Caco-2 (cell line): ENCODE measurements at regions not wholly inside any gene's neighbourhood (a gene's known extent, or its start where the extent isn't known, plus 50 kb on each side); places are given as distances from the start of the nearest gene placed in this dataset.

Source experiments
- BruUV-seq: library from RNA; stranded (reverse); fragments of 400-500 nt; replicated peaks from 2 replicates; lab custom pipeline; 2021; lab: Mats Ljungman, UMichigan
- CTCF ChIA-PET: fragments of 300-600 bp; sonication (Branson Sonifier 250); formaldehyde crosslinking; loops from one replicate; lab custom pipeline; 2022; ENCODE audit warnings: antibody characterized with exemption; lab: Charles Lee
- POLR2A ChIA-PET: fragments of 300-600 bp; sonication (Branson Sonifier 250); formaldehyde crosslinking; loops from one replicate; lab custom pipeline; 2022; ENCODE audit warnings: antibody characterized with exemption; lab: Charles Lee
- DNase-seq, 2 experiments: peaks; one replicate each; pipeline versions ENCODE4 v3.0.0 to v3.0.0-alpha.2; 2020 to 2022
- H3K27me3 ChIP-seq: replicated peaks from 2 replicates; pipeline ENCODE4 v1.6.0; 2011; ENCODE audit warnings: low read length; ENCODE audit not compliant: control insufficient read depth, insufficient read depth
- H3K36me3 ChIP-seq: 2 replicates; pipeline ENCODE4 v1.5.1; 2011; ENCODE audit warnings: low read length; ENCODE audit not compliant: control insufficient read depth, insufficient read depth
- H3K4me1 ChIP-seq: fragments of 250-450 bp; sonication (Bioruptor Pico); 2 replicates; pipeline ENCODE4 v1.5.1; 2020; ENCODE audit warnings: mild to moderate bottlenecking
- H3K4me3 ChIP-seq: 2 replicates; pipeline ENCODE4 v1.5.1; 2011; ENCODE audit warnings: low read depth, mild to moderate bottlenecking, control low read depth, low read length
- H3K9me3 ChIP-seq: fragments of 250-450 bp; sonication (Bioruptor Pico); 2 replicates; pipeline ENCODE4 v1.5.1; 2020; ENCODE audit warnings: mild to moderate bottlenecking, moderate library complexity
- H3K27ac Mint-ChIP-seq: one replicate; pipeline ENCODE4 v1.8.0; 2022; ENCODE audit warnings: mixed read lengths; ENCODE audit not compliant: unreplicated experiment
- H3K27me3 Mint-ChIP-seq: one replicate; pipeline ENCODE4 v1.8.0; 2022; ENCODE audit warnings: mixed read lengths; ENCODE audit not compliant: insufficient read depth, unreplicated experiment
- H3K36me3 Mint-ChIP-seq: one replicate; pipeline ENCODE4 v1.8.0; 2022; ENCODE audit warnings: mild to moderate bottlenecking, mixed read lengths; ENCODE audit not compliant: insufficient read depth, unreplicated experiment
- H3K4me1 Mint-ChIP-seq: one replicate; pipeline ENCODE4 v1.8.0; 2022; ENCODE audit warnings: low read depth, mixed read lengths; ENCODE audit not compliant: unreplicated experiment
- H3K4me3 Mint-ChIP-seq: one replicate; pipeline ENCODE4 v1.8.0; 2022; ENCODE audit warnings: mild to moderate bottlenecking, moderate library complexity, mixed read lengths; ENCODE audit not compliant: unreplicated experiment
- H3K9me3 Mint-ChIP-seq: one replicate; pipeline ENCODE4 v1.8.0; 2022; ENCODE audit warnings: mixed read lengths; ENCODE audit not compliant: unreplicated experiment
- CTCF ChIP-seq, 2 experiments: fragments of 200-600 bp in 1 of 2; IDR thresholded peaks; 1 replicate in 1 of 2; 2 replicates in 1 of 2; pipeline versions ENCODE4 v1.5.1 to v1.8.0; 2011 to 2022; ENCODE audit warnings: antibody characterized with exemption in 1 of 2, control low read depth in 1 of 2, inconsistent platforms in 1 of 2, low read depth in 1 of 2, low read length in 1 of 2, mild to moderate bottlenecking in 1 of 2, moderate library complexity in 1 of 2; ENCODE audit not compliant: insufficient read depth in 1 of 2, severe bottlenecking in 1 of 2, unreplicated experiment in 1 of 2
- intact Hi-C: fragments of 100-400 bp; cut with micrococcal nuclease; formaldehyde crosslinking; loops from one replicate; pipeline ENCODE4 v1.10.0; 2022; ENCODE audit not compliant: unreplicated experiment

GRCh38 chr7:68680235-68680872 is 917.9 kb upstream of the AUTS2 start:
- H3K36me3 ChIP-seq: no peaks in the 10 kb centered on the region
- H3K4me3 Mint-ChIP-seq: no peak overlapping the region
- no peak overlapping the region for H3K27ac Mint-ChIP-seq
- POLR2A ChIA-PET: no interaction called here
- H3K9me3 Mint-ChIP-seq: peaks cover 14% of the 10 kb centered on the region
- intact Hi-C loops: no loop called here
- no peak for DNase-seq
- H3K4me1 Mint-ChIP-seq: no peaks in the 10 kb centered on the region
- TF ChIP-seq CTCF (IDR thresholded peaks at IDR 0.05; ENCODE audit: insufficient read depth in 1 of 2, low read depth in 1 of 2, low read length in 1 of 2, severe bottlenecking in 1 of 2, unreplicated experiment in 1 of 2): no peak
- no peak overlapping the region for H3K4me3 ChIP-seq
- no peaks in the 10 kb centered on the region for H3K9me3 ChIP-seq
- CTCF ChIA-PET: no interaction called here
- no peaks in the 10 kb centered on the region for H3K4me1 ChIP-seq
- BruUV-seq: no TSS peak
- H3K36me3 Mint-ChIP-seq: no peaks in the 10 kb centered on the region
- H3K27me3 ChIP-seq: no peaks in the 10 kb centered on the region
- H3K27me3 Mint-ChIP-seq: no peaks in the 10 kb centered on the region

- Mint-ChIP-seq H3K4me1 (no peaks in the 10 kb centered on the region), H3K36me3 (no peaks in the 10 kb centered on the region), H3K27ac (no peak overlapping the region), H3K4me3 (no peak overlapping the region), H3K27me3 (no peaks in the 10 kb centered on the region), H3K9me3 (peaks cover 9% of the 10 kb centered on the region)
- intact Hi-C loops: no loop called here
- H3K4me3 ChIP-seq: no peak overlapping the region
- no peaks in the 10 kb centered on the region for H3K9me3 ChIP-seq
- no peaks in the 10 kb centered on the region for H3K36me3 ChIP-seq
- H3K27me3 ChIP-seq: no peaks in the 10 kb centered on the region
- no TSS peak for BruUV-seq
- no peak for TF ChIP-seq CTCF (IDR thresholded peaks at IDR 0.05; ENCODE audit: insufficient read depth in 1 of 2, low read depth in 1 of 2, low read length in 1 of 2, severe bottlenecking in 1 of 2, unreplicated experiment in 1 of 2)
- no peak for DNase-seq
- H3K4me1 ChIP-seq: no peaks in the 10 kb centered on the region
- ChIA-PET CTCF (no interaction called here), POLR2A (no interaction called here)
Measured at GRCh38 chr7:68682910-68683309, 915.4 kb upstream of the AUTS2 start.

GRCh38 chr7:68684246-68684839 is 913.9 kb upstream of the AUTS2 start:
- Mint-ChIP-seq H3K4me3 (no peak overlapping the region), H3K27me3 (no peaks in the 10 kb centered on the region), H3K4me1 (no peaks in the 10 kb centered on the region), H3K9me3 (peaks cover 9% of the 10 kb centered on the region), H3K36me3 (no peaks in the 10 kb centered on the region), H3K27ac (no peak overlapping the region)
- no peak for DNase-seq
- POLR2A ChIA-PET: no interaction called here
- intact Hi-C loops: no loop called here
- BruUV-seq: no TSS peak
- CTCF ChIA-PET: interaction anchor here (0.6 to 0.7 kb wide), 2 partner anchors 61 to 204 kb away, joined by 4 to 5 read pairs; no protein-coding TSS in a partner anchor
- Histone ChIP-seq H3K27me3 (no peaks in the 10 kb centered on the region), H3K9me3 (no peaks in the 10 kb centered on the region), H3K4me3 (no peak overlapping the region), H3K4me1 (no peaks in the 10 kb centered on the region), H3K36me3 (no peaks in the 10 kb centered on the region)
- no peak for TF ChIP-seq CTCF (IDR thresholded peaks at IDR 0.05; ENCODE audit: insufficient read depth in 1 of 2, low read depth in 1 of 2, low read length in 1 of 2, severe bottlenecking in 1 of 2, unreplicated experiment in 1 of 2)
